ENCODE measurements at regions not wholly inside any gene's neighbourhood (a gene's known extent, or its start where the extent isn't known, plus 50 kb on each side); places are given as distances from the start of the nearest gene placed in this dataset.

DNA sequence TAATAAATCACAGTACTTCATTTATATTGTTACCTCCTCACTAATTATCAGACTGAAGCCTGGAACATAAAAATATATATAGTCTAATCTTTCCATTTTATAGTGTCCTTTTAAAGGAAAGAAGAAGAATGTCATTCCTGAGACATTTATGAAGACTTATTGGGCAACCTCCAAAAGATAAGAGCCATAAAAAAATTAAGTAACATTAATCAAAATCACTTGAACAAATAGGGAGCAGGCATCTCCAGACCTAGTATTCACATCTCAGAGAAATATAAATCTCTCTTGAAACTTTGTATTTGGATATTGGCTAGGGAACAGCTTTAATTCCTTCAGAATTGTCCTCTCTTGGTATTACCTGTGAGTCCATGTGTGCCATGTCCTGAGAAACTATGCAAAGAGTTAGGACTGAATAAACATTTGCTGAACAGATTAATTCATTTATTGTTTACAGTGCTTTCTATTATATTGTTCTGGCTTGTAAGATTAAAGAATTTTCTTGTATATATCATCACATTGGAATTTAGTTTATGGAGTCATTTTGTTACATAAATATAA lies 530.5 kb upstream of the LRRC4C start:
- TF ChIP-seq, protein P1, sequence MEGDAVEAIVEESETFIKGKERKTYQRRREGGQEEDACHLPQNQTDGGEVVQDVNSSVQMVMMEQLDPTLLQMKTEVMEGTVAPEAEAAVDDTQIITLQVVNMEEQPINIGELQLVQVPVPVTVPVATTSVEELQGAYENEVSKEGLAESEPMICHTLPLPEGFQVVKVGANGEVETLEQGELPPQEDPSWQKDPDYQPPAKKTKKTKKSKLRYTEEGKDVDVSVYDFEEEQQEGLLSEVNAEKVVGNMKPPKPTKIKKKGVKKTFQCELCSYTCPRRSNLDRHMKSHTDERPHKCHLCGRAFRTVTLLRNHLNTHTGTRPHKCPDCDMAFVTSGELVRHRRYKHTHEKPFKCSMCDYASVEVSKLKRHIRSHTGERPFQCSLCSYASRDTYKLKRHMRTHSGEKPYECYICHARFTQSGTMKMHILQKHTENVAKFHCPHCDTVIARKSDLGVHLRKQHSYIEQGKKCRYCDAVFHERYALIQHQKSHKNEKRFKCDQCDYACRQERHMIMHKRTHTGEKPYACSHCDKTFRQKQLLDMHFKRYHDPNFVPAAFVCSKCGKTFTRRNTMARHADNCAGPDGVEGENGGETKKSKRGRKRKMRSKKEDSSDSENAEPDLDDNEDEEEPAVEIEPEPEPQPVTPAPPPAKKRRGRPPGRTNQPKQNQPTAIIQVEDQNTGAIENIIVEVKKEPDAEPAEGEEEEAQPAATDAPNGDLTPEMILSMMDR (conservative IDR thresholded peaks at IDR 0.05; ENCODE audit: low read length): no peak
- no peak for TF ChIP-seq EZH2phosphoT487 (IDR thresholded peaks at IDR 0.05; ENCODE audit: borderline replicate concordance, low read depth, low read length)

All from OCI-LY7 (cell line).